Caco-2 (cell line): ENCODE measurements at regions not wholly inside any gene's neighbourhood (a gene's known extent, or its start where the extent isn't known, plus 50 kb on each side); places are given as distances from the start of the nearest gene placed in this dataset.

Source experiments
- BruUV-seq: library from RNA; stranded (reverse); fragments of 400-500 nt; replicated peaks from 2 replicates; lab custom pipeline; 2021; lab: Mats Ljungman, UMichigan
- CTCF ChIA-PET: fragments of 300-600 bp; sonication (Branson Sonifier 250); formaldehyde crosslinking; loops from one replicate; lab custom pipeline; 2022; ENCODE audit warnings: antibody characterized with exemption; lab: Charles Lee
- POLR2A ChIA-PET: fragments of 300-600 bp; sonication (Branson Sonifier 250); formaldehyde crosslinking; loops from one replicate; lab custom pipeline; 2022; ENCODE audit warnings: antibody characterized with exemption; lab: Charles Lee
- DNase-seq, 2 experiments: peaks; one replicate each; pipeline versions ENCODE4 v3.0.0 to v3.0.0-alpha.2; 2020 to 2022
- H3K27me3 ChIP-seq: replicated peaks from 2 replicates; pipeline ENCODE4 v1.6.0; 2011; ENCODE audit warnings: low read length; ENCODE audit not compliant: control insufficient read depth, insufficient read depth
- H3K36me3 ChIP-seq: 2 replicates; pipeline ENCODE4 v1.5.1; 2011; ENCODE audit warnings: low read length; ENCODE audit not compliant: control insufficient read depth, insufficient read depth
- H3K4me1 ChIP-seq: fragments of 250-450 bp; sonication (Bioruptor Pico); 2 replicates; pipeline ENCODE4 v1.5.1; 2020; ENCODE audit warnings: mild to moderate bottlenecking
- H3K4me3 ChIP-seq: 2 replicates; pipeline ENCODE4 v1.5.1; 2011; ENCODE audit warnings: low read depth, mild to moderate bottlenecking, control low read depth, low read length
- H3K9me3 ChIP-seq: fragments of 250-450 bp; sonication (Bioruptor Pico); 2 replicates; pipeline ENCODE4 v1.5.1; 2020; ENCODE audit warnings: mild to moderate bottlenecking, moderate library complexity
- H3K27ac Mint-ChIP-seq: one replicate; pipeline ENCODE4 v1.8.0; 2022; ENCODE audit warnings: mixed read lengths; ENCODE audit not compliant: unreplicated experiment
- H3K27me3 Mint-ChIP-seq: one replicate; pipeline ENCODE4 v1.8.0; 2022; ENCODE audit warnings: mixed read lengths; ENCODE audit not compliant: insufficient read depth, unreplicated experiment
- H3K36me3 Mint-ChIP-seq: one replicate; pipeline ENCODE4 v1.8.0; 2022; ENCODE audit warnings: mild to moderate bottlenecking, mixed read lengths; ENCODE audit not compliant: insufficient read depth, unreplicated experiment
- H3K4me1 Mint-ChIP-seq: one replicate; pipeline ENCODE4 v1.8.0; 2022; ENCODE audit warnings: low read depth, mixed read lengths; ENCODE audit not compliant: unreplicated experiment
- H3K4me3 Mint-ChIP-seq: one replicate; pipeline ENCODE4 v1.8.0; 2022; ENCODE audit warnings: mild to moderate bottlenecking, moderate library complexity, mixed read lengths; ENCODE audit not compliant: unreplicated experiment
- H3K9me3 Mint-ChIP-seq: one replicate; pipeline ENCODE4 v1.8.0; 2022; ENCODE audit warnings: mixed read lengths; ENCODE audit not compliant: unreplicated experiment
- CTCF ChIP-seq, 2 experiments: fragments of 200-600 bp in 1 of 2; IDR thresholded peaks; 1 replicate in 1 of 2; 2 replicates in 1 of 2; pipeline versions ENCODE4 v1.5.1 to v1.8.0; 2011 to 2022; ENCODE audit warnings: antibody characterized with exemption in 1 of 2, control low read depth in 1 of 2, inconsistent platforms in 1 of 2, low read depth in 1 of 2, low read length in 1 of 2, mild to moderate bottlenecking in 1 of 2, moderate library complexity in 1 of 2; ENCODE audit not compliant: insufficient read depth in 1 of 2, severe bottlenecking in 1 of 2, unreplicated experiment in 1 of 2
- intact Hi-C: fragments of 100-400 bp; cut with micrococcal nuclease; formaldehyde crosslinking; loops from one replicate; pipeline ENCODE4 v1.10.0; 2022; ENCODE audit not compliant: unreplicated experiment

DNA sequence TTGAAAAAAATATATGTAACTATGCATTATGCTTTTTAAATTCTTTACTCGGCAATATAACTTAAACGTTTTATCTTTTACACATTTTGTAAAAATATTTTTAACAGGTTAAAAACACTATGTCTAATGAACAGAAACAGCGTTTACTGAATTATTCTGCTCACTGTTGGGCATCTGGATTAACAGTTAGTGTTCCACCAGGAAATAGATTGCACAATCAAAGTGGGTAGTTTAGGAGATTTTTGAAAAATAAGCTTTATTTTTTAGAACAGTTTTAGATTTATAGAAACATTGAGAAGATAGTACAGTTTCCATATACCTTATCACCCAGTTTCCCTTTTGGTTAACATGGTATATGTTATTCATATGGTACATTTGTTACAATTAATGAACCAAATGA lies 63.1 kb upstream of the FREM3 start:
- H3K27me3 ChIP-seq = no peaks in the 10 kb centered on the region
- Mint-ChIP-seq H3K4me1 (no peaks in the 10 kb centered on the region), H3K36me3 (no peaks in the 10 kb centered on the region), H3K9me3 (no peaks in the 10 kb centered on the region), H3K4me3 (no peak overlapping the region), H3K27ac (no peak overlapping the region), H3K27me3 (peaks cover 5% of the 10 kb centered on the region)
- no peaks in the 10 kb centered on the region for H3K4me1 ChIP-seq
- no peaks in the 10 kb centered on the region for H3K36me3 ChIP-seq
- no peaks in the 10 kb centered on the region for H3K9me3 ChIP-seq
- intact Hi-C loops = no loop called here
- no peak overlapping the region for H3K4me3 ChIP-seq
- CTCF ChIA-PET = no interaction called here
- no peak for DNase-seq
- no peak for TF ChIP-seq CTCF (IDR thresholded peaks at IDR 0.05; ENCODE audit: insufficient read depth in 1 of 2, low read depth in 1 of 2, low read length in 1 of 2, severe bottlenecking in 1 of 2, unreplicated experiment in 1 of 2)
- POLR2A ChIA-PET = no interaction called here
- BruUV-seq = no TSS peak

DNA sequence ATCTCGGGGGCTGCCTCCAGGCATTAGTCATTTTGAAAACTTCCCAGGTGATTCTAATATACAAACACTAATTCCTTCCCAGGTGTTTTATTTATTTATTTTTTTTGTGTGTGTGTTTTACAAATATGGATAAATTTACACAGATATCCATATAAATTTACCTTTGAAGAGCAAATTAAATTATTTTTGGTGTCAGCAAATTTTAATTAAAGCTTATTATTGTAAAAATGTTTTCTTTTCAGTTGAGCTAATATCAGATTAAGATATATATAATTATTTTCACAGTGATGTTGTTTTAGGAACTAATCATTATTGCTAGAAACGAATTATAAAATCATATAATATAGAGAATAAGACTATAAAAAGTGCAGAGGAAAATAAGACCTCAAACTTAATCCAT lies 62.0 kb upstream of the FREM3 start:
- Mint-ChIP-seq H3K27ac (no peak overlapping the region), H3K27me3 (peaks cover 3% of the 10 kb centered on the region), H3K4me3 (no peak overlapping the region), H3K9me3 (no peaks in the 10 kb centered on the region), H3K36me3 (no peaks in the 10 kb centered on the region), H3K4me1 (no peaks in the 10 kb centered on the region)
- H3K4me1 ChIP-seq = no peaks in the 10 kb centered on the region
- H3K36me3 ChIP-seq = no peaks in the 10 kb centered on the region
- H3K27me3 ChIP-seq = no peaks in the 10 kb centered on the region
- no peaks in the 10 kb centered on the region for H3K9me3 ChIP-seq
- CTCF ChIA-PET = no interaction called here
- no peak for DNase-seq
- BruUV-seq = no TSS peak
- intact Hi-C loops = no loop called here
- POLR2A ChIA-PET = no interaction called here
- no peak overlapping the region for H3K4me3 ChIP-seq
- no peak for TF ChIP-seq CTCF (IDR thresholded peaks at IDR 0.05; ENCODE audit: insufficient read depth in 1 of 2, low read depth in 1 of 2, low read length in 1 of 2, severe bottlenecking in 1 of 2, unreplicated experiment in 1 of 2)
